T-helper 9 cell (primary cell): ENCODE measurements at regions not wholly inside any gene's neighbourhood (a gene's known extent, or its start where the extent isn't known, plus 50 kb on each side); places are given as distances from the start of the nearest gene placed in this dataset.

Experiments
- DNase-seq: peaks from one replicate; pipeline ENCODE4 v3.0.0-alpha.2; 2020

GRCh38 chr4:155616117-155616516 is 50.5 kb upstream of the GUCY1A1 start:
- DNase-seq: no peak

GRCh38 chr4:155615081-155615887 is 51.4 kb upstream of the GUCY1A1 start:
- DNase-seq: no peak

DNA sequence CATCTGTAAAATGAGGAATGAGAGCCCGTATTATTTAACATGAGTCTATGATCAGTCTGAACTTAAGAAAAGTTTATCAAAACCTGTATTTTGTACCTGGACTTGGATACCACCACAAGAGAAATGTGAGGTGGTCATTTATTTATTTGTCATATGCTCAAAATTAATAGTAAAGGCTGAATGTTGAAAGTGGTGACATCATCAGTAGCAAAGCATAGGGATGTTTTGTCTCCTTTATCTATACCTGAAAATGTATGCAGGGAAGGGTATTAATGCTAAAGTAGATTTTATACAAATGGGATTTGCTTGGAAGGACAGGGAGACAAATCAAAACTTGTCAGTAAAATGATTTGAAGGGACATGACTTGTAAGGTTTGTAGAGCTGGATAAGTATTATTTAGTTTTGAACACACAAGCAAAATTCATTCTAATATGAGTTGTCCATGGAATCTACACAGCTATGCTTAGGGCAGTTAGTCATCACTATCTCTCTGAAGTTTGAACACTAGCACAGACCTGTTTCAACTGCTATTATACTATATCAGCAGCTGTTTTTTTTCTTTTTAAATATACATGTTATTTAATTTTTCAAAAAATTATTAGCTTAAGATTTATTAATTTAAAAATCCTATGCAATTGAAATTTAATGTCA is 52.4 kb upstream of the GUCY1A1 start:
- DNase-seq: no peak

DNA sequence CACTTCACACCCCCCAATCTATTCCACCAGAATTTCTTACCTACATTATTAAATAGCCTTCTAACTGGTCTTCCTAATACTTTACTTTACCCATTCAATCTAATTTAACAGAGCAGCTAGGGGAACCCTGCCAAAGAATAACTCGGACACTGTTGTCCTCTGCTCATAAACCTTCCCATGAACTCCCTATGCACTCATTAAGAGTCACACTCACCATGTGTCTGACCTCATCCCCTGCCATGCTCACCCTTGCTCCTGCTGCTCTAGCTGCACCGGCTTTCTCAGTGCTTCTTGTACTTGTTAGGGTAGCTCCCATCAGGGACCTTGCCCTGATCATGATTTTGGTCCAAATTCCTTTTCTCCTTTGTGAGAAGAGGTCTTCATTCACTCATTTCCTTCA is 54.6 kb upstream of the GUCY1A1 start:
- DNase-seq: no peak

GRCh38 chr4:155611501-155611900 is 55.1 kb upstream of the GUCY1A1 start:
- no peak for DNase-seq

GRCh38 chr4:155610143-155610542 is 56.5 kb upstream of the GUCY1A1 start:
- DNase-seq: no peak

DNA sequence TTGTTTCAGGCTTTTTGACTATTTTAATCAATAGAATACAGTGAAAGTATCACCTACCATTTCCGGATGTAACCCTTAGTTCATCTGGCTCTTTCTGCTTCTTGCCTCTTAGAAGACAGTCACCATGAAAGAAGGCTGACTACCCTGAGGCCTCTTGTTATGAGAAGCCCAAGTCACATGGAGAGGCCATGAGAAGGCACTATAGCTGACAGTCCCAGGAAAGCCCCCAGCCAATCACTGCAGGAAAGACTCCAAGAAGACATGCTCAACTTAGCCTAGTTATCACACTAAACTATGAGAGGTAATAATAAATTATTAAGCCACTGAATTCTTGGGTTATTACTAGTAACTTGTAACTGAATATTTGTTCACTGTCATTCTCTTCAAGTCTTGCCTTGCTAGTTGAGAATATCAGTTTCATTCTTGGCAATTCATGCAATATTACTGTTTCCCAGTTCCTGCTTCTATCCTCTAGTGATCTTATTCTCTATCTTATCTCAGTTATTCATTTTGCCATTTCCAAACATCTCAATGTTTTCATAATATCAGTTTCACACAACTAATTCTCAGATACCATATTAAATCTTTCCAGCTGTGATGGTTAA is 57.1 kb upstream of the GUCY1A1 start:
- DNase-seq: no peak

- DNase-seq: no peak
These were observed 58.3 kb upstream of the GUCY1A1 start for GRCh38 chr4:155608225-155608885.

DNA sequence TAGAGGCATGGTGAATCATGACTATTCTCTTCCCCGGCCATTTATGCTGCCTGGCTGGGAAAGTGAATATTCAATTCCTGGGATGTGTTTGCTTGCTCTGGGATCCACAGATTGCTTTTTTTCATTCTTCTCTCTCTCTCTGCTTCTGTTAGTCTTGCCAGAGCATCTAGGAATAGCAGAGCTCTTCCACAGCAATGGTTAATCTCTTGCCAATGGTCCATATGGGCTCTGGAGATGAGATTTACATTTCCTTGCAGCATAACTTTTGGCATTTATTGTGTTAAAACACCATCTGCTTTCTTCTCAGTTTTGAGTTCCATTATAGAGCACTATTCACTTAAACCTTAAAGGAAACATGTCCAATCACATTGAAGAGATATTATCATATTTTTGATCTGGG is 59.2 kb upstream of the GUCY1A1 start:
- DNase-seq: no peak

DNA sequence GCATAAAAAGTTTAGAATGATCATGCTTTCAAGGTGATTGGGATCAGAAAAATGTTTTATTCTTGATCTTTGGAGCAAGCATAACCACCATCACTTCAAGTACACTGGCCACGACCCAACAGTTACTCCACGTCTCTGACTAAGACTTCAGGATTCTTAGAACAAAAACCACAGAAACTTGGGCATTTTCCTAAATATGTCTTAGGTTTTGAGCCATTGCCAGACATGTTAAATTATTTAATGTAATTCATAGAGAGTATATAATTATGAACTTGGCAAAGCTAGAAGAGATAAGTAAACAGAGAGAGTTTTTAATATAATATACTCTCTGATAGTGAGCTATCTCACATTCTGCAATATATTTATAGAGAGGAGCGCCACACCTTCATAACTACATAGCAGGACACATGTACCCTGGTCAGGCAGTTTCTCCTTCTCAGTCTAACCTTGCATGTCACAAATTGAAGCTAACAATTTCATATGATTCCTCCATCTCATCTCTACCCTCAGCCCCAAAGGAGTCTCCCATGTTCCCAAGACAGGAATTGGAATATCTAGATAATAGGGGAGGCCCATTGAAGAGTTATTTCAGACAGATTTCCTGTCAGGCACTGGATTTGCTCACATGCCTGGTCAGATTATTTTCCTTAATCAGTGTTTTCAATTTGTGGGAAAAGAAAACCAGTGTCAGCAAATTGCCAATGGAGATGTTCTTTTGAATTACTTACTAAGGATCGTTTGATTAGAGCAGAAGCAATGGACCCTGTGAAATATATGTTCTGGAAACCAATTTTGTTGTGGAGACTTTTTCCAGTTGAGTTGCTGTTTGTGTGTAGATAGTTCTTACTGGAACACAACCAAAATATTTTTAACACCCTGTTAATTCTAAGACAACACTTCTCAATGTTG is 61.7 kb upstream of the GUCY1A1 start:
- no peak for DNase-seq

- DNase-seq: no peak
These were observed 63.2 kb upstream of the GUCY1A1 start for GRCh38 chr4:155603360-155603891.

DNA sequence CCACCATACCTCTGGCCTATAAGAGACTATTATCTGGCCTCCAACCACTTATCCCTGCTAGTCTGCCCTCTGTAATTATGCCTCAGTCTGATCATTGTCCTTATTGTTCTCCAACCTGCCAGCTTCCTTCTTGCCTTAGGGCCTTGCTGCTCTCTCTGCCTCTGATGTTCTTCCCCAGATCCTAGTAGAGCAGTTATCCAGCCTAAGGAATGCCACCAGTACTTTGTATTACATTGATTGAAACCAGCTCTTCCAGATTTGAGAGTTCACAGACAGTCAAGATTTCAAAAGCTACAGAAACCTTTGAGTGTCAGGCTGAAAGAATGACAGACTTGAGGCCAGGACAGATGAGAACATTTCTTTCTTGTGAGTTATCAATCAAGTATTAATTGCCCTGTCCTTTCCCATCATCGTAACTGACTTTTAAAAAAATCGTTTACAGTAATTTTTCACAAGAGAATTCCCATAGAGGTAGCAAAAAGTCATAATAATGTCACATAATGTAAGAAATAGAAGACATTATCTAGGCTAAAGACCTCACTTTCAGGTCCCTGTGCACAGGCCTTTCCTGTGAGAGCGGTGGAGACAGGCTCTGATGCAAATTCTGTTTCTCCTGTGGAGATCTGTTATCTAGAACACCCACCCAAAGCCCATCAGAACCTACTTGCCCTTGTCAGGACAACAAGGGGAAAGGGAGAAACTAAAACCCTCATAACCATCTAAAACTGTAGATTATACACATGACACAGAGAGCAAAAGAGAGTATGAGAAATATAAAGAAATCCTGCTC is 64.1 kb upstream of the GUCY1A1 start:
- DNase-seq: no peak

DNA sequence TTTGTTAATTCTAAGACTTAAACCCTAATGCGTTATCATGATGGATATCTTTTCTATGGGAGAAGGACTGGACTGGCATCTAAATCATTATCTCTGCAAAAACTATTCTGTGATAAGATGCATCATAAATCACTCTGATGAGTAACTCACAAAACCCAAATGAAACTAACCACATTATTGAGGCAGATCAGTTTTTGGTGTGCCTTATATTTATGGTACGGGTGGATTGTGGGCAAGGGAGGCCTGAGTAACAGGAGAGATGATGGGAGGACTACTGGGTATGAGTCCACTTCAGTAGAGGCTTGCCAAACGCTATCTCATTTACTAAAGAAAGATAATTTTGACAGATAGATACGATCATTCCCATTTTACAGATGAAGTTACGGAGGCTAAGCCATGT is 66.4 kb upstream of the GUCY1A1 start:
- DNase-seq: no peak

DNA sequence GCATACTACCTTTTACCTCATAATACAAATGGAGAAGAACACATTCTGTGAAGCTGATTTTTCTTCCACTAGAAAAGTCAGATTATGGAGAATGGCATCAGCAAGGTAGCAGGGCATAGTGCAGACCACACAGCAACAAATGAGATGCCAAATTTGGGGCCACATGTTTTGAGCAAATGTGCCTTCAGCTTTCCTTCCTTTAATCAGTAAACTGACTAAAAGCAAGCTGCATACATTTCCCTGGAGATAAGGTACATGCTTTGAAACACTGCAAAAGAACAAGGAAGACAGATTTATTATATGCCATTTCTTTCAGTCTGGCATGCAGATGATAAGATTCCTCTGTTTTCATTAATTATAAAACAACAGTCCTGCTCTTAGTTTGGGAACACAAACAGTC is 67.1 kb upstream of the GUCY1A1 start:
- no peak for DNase-seq

GRCh38 chr4:155599085-155599484 is 67.6 kb upstream of the GUCY1A1 start:
- DNase-seq: no peak

DNA sequence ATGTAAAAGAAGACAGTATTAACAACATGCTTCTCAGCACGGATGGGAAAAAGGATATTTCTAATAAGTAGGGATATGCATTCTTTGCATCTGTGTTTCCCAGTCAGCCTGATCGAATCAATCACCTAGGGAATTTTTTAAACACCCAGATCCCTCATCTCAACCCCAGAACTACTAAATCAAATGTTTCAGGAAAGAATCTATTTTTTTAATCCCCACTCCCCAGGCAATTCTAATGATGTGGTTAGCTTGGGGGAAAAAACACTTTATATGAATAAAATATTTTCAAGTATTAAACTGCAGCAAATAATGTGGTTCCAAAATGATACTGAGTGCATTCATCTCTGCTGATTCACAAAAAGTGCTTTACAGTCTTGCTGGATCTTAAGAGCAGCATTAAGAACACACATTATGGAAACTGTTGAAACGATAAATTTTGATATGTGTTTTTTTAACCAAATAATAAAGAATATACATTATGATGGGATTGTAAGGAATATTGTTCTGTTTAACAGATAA is 68.7 kb upstream of the GUCY1A1 start:
- DNase-seq: no peak

- no peak for DNase-seq
These were observed 69.4 kb upstream of the GUCY1A1 start for GRCh38 chr4:155597281-155597680.

- no peak for DNase-seq
These were observed 72.9 kb upstream of the GUCY1A1 start for GRCh38 chr4:155593793-155594192.

GRCh38 chr4:155592938-155593297 is 73.7 kb upstream of the GUCY1A1 start:
- DNase-seq: no peak

- DNase-seq: no peak
These were observed 74.3 kb upstream of the GUCY1A1 start for GRCh38 chr4:155592179-155592937.
